ENCODE measurements at regions not wholly inside any gene's neighbourhood (a gene's known extent, or its start where the extent isn't known, plus 50 kb on each side); places are given as distances from the start of the nearest gene placed in this dataset.

GRCh38 chr14:46051796-46052195, 599.8 kb downstream of the RPL10L start:
- Histone ChIP-seq H3K4me2 (ENCODE audit: insufficient read depth, low read length) (no peak overlapping the region), H3K27me3 (ENCODE audit: control insufficient read depth in 2 of 2, insufficient read depth in 2 of 2, low read length in 2 of 2) (no peaks in the 10 kb centered on the region), H3K27ac (ENCODE audit: insufficient read depth, low read depth, low read length) (no peak overlapping the region), H3K9me1 (replicated peaks; ENCODE audit: control insufficient read depth, extremely low read depth, insufficient read depth, low read length) (no peaks in the 10 kb centered on the region), H3K36me3 (ENCODE audit: control insufficient read depth in 2 of 2, extremely low read depth in 1 of 2, insufficient read depth in 2 of 2, low read length in 2 of 2) (no peaks in the 10 kb centered on the region), H3K9me3 (replicated peaks; ENCODE audit: control insufficient read depth, insufficient read depth, low read length) (no peaks in the 10 kb centered on the region), H3K4me1 (ENCODE audit: control insufficient read depth, extremely low read depth, insufficient read depth, low read length) (no peaks in the 10 kb centered on the region), H3K4me3 (replicated peaks in 1 of 3; ENCODE audit: insufficient read depth in 1 of 3, low read depth in 1 of 3, low read length in 3 of 3) (no peak overlapping the region), H3K79me2 (ENCODE audit: control insufficient read depth, insufficient read depth, low read length) (no peaks in the 10 kb centered on the region), H4K20me1 (replicated peaks; ENCODE audit: control insufficient read depth, extremely low read depth, insufficient read depth, low read length) (no peaks in the 10 kb centered on the region), H2AFZ (ENCODE audit: low read depth, low read length) (no peak overlapping the region), H3K9ac (replicated peaks; ENCODE audit: extremely low read depth, insufficient read depth, low read length) (no peak overlapping the region)
- FAIRE-seq (no peak), DNase-seq (ENCODE audit: low read depth, low spot score) (no peak)
- no TSS peak for BruUV-seq (replicated peaks)
- ChIA-PET CTCF (no interaction called here), POLR2A (no interaction called here)
- dilution Hi-C loops (cut with MboI; ENCODE audit: extremely low pct_ligation_motif_present, low sequenced_read_pairs), result no loop called here
- intact Hi-C loops (cut with micrococcal nuclease), result no loop called here
- TF ChIP-seq MAX (IDR thresholded peaks at IDR 0.05; ENCODE audit: insufficient read depth, insufficient read length) (no peak), POLR2AphosphoS5 (IDR thresholded peaks at IDR 0.05; ENCODE audit: insufficient read depth, low read depth, low read length) (no peak), EZH2 (IDR thresholded peaks at IDR 0.05; ENCODE audit: borderline replicate concordance, low read depth, low read length, severe bottlenecking) (no peak), POLR2A (IDR thresholded peaks at IDR 0.05; ENCODE audit: low read depth, low read length) (no peak), CTCF (IDR thresholded peaks at IDR 0.05; ENCODE audit: extremely low read depth in 1 of 2, insufficient read depth in 1 of 2, low read depth in 1 of 2, low read length in 2 of 2) (no peak), GATA2 (IDR thresholded peaks at IDR 0.05; ENCODE audit: insufficient read depth, insufficient read length, low read depth, low read length) (no peak), JUN (IDR thresholded peaks at IDR 0.05; ENCODE audit: borderline replicate concordance, insufficient read depth, insufficient read length, low read depth) (no peak), MYC (IDR thresholded peaks at IDR 0.05; ENCODE audit: low read depth, low read length) (no peak), FOS (IDR thresholded peaks at IDR 0.05; ENCODE audit: borderline replicate concordance, insufficient read depth, low read length) (no peak)

Measured in endothelial cell of umbilical vein (primary cell).